ENCODE measurements at regions not wholly inside any gene's neighbourhood (a gene's known extent, or its start where the extent isn't known, plus 50 kb on each side); places are given as distances from the start of the nearest gene placed in this dataset.
"Not testable (repeated sequence)": the region's sequence is repeated elsewhere in the genome, so short reads cannot be mapped to it uniquely, and the experiment has no call there.

GRCh38 chr2:89326455-89326854 lies 635.0 kb downstream of the RPIA start:
- not testable (repeated sequence) for DNase-seq

- not testable (repeated sequence) for DNase-seq
These were observed 637.3 kb downstream of the RPIA start for GRCh38 chr2:89328790-89329189.

Measured in right hindlimb (tissue), 1 donor.